ENCODE measurements at regions not wholly inside any gene's neighbourhood (a gene's known extent, or its start where the extent isn't known, plus 50 kb on each side); places are given as distances from the start of the nearest gene placed in this dataset.

DNA sequence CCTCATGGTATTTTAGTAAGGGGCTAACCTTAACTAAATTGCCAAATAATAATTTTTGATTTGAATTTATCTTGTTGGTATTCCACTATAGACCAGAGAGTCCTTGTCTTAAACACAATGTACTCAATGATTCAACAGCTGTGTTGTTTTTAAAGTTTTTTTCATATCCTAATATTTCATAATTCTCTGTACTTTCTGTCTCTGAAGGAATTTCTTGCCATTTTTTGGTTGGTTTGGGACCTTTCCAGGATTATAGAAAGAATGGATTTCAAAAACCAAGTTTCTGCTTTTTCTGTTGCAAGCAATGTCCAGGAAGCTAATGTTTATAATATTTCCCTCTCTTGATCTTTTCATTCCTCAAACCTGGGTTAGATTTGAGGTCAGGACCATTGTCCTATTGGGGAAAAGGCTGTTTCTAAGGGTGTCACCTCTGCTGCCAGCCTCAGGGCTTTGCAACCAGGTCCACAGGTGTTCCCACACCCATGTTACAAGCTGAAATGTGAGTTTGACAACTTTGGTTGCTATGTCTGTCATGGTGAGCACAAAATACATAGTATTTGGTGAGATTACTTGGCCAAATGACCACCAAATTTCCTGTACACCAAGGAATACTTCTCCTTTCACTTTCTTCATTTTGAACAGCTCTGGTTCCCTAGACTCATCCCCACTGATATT lies 363.7 kb upstream of the RGMA start:
- ATAC-seq (replicated peaks): no peak
- no peak overlapping the region for H3K4me3 Mint-ChIP-seq
- H3K27ac Mint-ChIP-seq: no peak overlapping the region
- no peaks in the 10 kb centered on the region for H3K36me3 Mint-ChIP-seq (ENCODE audit: low read depth)
- H3K27me3 Mint-ChIP-seq: peaks cover 12% of the 10 kb centered on the region
- no peaks in the 10 kb centered on the region for H3K9me3 Mint-ChIP-seq
- H3K4me1 Mint-ChIP-seq: no peaks in the 10 kb centered on the region

DNA sequence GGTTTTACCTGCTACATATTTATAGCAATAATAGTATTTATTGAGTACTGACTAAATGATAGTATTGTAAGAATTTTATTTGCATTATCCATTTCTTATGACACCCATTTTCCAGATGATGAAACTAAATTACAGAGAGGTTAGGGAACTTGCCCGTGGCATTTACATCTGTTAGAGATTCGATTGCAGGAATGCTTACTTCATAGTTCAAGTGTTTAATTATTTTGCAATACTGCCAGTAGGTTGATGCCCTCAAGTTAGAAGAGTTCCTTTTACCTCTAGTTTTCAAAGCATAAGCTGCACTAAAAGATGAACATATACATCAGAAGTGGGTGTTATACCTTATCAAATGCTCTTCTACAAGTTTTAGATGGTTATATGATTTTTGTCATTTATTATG lies 362.8 kb upstream of the RGMA start:
- Mint-ChIP-seq H3K4me3 (no peak overlapping the region), H3K27me3 (peaks cover 12% of the 10 kb centered on the region), H3K36me3 (ENCODE audit: low read depth) (no peaks in the 10 kb centered on the region), H3K9me3 (no peaks in the 10 kb centered on the region), H3K27ac (no peak overlapping the region), H3K4me1 (no peaks in the 10 kb centered on the region)
- no peak for ATAC-seq (replicated peaks)

DNA sequence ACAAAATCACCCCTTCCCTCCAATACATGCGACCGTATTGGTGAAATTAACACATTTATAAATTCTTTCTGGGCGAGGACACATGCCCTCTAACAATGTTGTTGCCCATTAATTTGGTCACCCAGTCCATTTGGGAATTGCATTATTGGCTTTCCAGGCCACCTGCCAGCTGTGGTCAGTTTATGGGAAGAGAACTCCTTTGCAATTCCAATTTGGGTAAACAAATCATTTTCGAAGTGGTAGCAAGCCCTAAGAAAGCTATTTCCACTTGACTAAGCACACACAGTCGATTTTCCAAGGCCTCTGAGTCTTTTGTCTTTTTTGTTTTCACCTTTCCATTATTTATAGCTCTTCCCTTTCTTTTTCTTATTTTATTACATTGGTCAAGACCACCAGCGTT lies 362.3 kb upstream of the RGMA start:
- Mint-ChIP-seq H3K4me1 (no peaks in the 10 kb centered on the region), H3K27me3 (peaks cover 8% of the 10 kb centered on the region), H3K36me3 (ENCODE audit: low read depth) (no peaks in the 10 kb centered on the region), H3K9me3 (no peaks in the 10 kb centered on the region), H3K4me3 (no peak overlapping the region), H3K27ac (no peak overlapping the region)
- no peak for ATAC-seq (replicated peaks)

DNA sequence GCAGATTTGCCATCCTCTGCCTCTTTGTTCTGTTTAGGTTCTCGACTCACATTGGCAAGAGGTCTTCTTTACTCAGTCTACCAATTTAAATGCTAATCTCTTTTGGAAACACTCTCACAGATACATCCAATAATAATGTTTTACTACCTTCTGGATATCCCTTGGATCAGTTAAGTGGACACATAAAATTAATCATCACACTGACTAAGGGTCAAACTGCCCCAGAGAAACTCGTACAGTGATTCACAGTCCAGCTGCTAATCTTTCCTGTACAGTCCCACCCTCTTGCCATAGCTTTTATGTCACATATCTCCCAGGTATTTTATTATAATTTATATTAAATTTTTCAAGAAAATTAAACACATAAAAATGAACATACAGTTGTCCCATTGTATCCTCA lies 360.8 kb upstream of the RGMA start:
- ATAC-seq (replicated peaks): no peak
- Mint-ChIP-seq H3K36me3 (ENCODE audit: low read depth) (no peaks in the 10 kb centered on the region), H3K27ac (no peak overlapping the region), H3K4me3 (no peak overlapping the region), H3K27me3 (peaks cover 4% of the 10 kb centered on the region), H3K9me3 (no peaks in the 10 kb centered on the region), H3K4me1 (no peaks in the 10 kb centered on the region)

DNA sequence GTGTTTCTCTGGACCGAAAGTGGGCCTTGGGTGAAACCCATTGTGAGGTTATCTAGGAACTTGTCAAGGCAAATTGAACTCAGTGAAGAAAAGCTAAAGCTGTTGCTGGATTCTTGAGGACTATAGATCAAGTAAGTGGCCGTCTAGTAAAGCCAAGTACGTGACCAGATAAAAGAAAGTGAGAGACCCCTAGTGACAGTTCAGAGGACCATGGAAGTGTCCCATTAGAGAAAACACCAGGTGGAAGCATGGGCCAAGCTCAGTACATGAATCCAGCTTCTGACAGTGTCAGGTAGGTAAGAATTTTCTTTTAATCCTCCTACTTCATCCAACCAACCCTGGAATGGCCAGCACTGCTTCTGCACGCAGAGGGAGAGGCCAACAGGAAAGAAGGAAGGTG lies 349.3 kb upstream of the RGMA start:
- Mint-ChIP-seq H3K27me3 (peaks cover 26% of the 10 kb centered on the region), H3K4me3 (no peak overlapping the region), H3K36me3 (ENCODE audit: low read depth) (no peaks in the 10 kb centered on the region), H3K27ac (no peak overlapping the region), H3K4me1 (no peaks in the 10 kb centered on the region), H3K9me3 (no peaks in the 10 kb centered on the region)
- no peak for ATAC-seq (replicated peaks)

DNA sequence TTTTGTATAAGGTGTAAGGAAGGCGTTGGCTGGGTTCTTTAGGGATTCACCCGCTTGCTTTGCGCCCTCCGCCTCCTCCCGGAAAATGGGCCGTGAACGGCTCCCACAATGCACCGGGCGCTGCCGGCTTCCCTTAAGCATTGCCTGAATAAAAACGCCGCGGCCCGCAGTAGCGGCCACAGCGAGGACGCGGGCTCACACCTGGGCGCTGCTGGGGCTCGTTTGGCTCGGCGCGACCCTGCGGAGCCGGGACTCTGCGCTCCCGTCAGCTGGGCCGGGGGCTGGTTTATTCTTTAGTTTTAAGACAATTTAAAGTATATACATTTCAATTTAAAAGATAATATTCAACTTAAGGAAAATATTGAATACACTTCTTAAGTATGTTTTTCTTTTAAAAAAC lies 343.5 kb upstream of the RGMA start:
- H3K4me1 Mint-ChIP-seq: no peaks in the 10 kb centered on the region
- ATAC-seq (replicated peaks): no peak
- no peak overlapping the region for H3K27ac Mint-ChIP-seq
- H3K36me3 Mint-ChIP-seq (ENCODE audit: low read depth): no peaks in the 10 kb centered on the region
- H3K9me3 Mint-ChIP-seq: no peaks in the 10 kb centered on the region
- H3K27me3 Mint-ChIP-seq: peaks cover 15% of the 10 kb centered on the region
- no peak overlapping the region for H3K4me3 Mint-ChIP-seq

DNA sequence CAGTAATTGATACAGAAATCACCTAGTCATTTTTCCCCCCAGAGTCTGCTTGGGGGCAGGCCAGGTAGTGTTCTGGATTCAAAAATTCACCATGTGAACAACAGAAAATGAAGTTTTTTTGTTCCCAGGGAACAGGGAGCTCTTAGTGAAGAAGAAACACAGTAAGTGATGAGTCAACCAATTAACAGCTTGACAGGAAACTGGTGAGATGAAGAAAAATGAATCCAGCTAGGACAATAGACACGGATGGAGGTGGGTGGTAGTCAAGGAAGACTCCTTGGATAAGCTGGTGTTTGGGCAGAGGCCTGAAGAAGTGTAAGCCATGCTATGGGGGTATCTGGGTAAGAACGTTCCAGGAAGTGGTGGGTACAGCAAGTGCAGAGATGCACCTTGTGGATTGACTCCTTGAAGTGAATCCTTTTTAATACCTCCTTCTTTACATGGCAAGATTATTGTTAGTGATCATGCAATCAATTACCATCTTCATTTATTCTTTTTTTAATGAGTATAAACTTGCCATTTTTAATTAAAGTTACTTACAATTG lies 339.9 kb upstream of the RGMA start:
- Mint-ChIP-seq H3K27me3 (peaks cover 10% of the 10 kb centered on the region), H3K27ac (no peak overlapping the region), H3K4me3 (no peak overlapping the region), H3K9me3 (no peaks in the 10 kb centered on the region), H3K4me1 (no peaks in the 10 kb centered on the region), H3K36me3 (ENCODE audit: low read depth) (no peaks in the 10 kb centered on the region)
- ATAC-seq (replicated peaks): no peak

DNA sequence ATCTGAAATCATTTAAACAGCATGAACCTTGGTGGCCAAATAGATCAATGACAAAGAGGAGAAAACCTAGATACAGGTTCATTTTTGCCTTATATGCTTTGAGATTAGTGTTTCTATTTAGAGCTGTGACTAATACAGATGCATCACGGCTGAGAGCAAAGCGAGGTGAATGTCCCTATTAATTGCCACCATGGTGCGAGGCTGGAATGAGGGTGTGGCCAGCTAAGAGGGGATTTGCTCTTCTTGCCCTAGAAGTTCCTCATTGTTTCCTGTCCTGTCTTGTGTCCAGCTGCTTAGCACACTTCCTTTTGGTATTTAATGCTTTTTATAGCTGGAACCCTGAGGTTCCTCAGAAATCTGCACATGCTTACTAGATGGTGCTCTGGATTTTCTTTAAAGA lies 339.1 kb upstream of the RGMA start:
- H3K4me3 Mint-ChIP-seq: no peak overlapping the region
- H3K27ac Mint-ChIP-seq: no peak overlapping the region
- no peaks in the 10 kb centered on the region for H3K4me1 Mint-ChIP-seq
- H3K27me3 Mint-ChIP-seq: peaks cover 5% of the 10 kb centered on the region
- H3K36me3 Mint-ChIP-seq (ENCODE audit: low read depth): no peaks in the 10 kb centered on the region
- ATAC-seq (replicated peaks): no peak
- H3K9me3 Mint-ChIP-seq: no peaks in the 10 kb centered on the region

DNA sequence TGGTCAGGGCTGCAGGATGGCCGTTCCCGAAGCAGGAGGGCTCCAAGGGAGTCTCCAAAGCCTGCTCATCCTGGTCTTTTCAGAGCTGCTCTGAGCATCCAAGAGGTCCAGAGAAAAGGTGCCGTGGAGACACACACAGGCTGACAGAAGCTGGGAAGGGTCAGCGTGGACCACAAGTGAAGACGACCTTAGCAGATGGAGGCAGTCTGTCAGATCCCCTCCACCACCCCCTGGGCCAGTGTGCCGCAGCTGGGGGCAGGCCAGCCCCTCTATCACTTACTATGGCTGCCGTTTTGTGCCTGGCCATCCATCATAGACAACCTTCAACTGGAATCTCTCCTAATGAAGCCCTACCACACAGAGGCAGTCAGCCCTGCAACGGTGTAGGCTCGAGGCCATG lies 335.1 kb upstream of the RGMA start:
- H3K27ac Mint-ChIP-seq: no peak overlapping the region
- ATAC-seq (replicated peaks): no peak
- H3K4me1 Mint-ChIP-seq: no peaks in the 10 kb centered on the region
- H3K9me3 Mint-ChIP-seq: no peaks in the 10 kb centered on the region
- H3K4me3 Mint-ChIP-seq: no peak overlapping the region
- H3K27me3 Mint-ChIP-seq: peaks cover 8% of the 10 kb centered on the region
- H3K36me3 Mint-ChIP-seq (ENCODE audit: low read depth): no peaks in the 10 kb centered on the region

DNA sequence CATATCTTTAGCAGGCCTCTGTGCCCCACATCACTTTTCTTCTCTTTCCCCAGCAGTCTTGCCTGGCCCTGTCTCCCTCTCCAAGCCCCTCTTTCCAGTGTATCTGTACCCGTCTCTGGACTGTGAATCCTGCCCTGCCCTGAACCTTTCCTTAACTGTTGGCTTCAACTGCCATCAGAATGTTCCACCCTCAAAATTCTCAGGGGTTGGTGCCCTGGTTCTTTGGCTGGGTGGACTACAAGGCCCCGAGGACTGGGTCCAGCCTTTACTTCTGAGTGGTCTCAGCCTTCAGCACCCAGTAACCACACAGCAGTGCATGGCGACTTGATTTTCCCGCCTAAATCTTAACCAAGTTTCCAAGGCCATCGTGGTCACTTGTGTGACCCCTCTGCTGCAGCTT lies 333.5 kb upstream of the RGMA start:
- Mint-ChIP-seq H3K27ac (no peak overlapping the region), H3K4me3 (no peak overlapping the region), H3K9me3 (no peaks in the 10 kb centered on the region), H3K4me1 (no peaks in the 10 kb centered on the region), H3K27me3 (peaks cover 8% of the 10 kb centered on the region), H3K36me3 (ENCODE audit: low read depth) (no peaks in the 10 kb centered on the region)
- ATAC-seq (replicated peaks): no peak

DNA sequence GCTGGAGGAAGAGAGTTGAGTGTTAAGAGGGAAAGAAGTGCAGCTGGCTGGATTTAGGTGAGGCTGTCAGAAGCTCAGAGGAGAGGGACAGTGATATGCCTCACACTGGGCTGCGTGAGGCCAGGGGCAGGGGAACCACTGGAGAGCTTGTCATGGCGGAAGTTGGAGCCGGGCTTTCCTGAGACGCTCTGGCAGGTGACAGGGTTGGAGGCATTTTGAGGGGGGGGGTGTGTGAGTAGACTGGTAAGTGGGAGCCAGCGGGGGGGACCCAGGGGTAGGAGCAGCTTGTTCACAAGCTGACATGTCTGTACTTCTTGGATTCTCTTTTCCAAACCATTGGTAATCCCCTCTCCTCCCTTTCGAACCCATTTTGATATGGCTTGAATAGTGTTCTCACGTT lies 331.5 kb upstream of the RGMA start:
- no peak overlapping the region for H3K27ac Mint-ChIP-seq
- H3K9me3 Mint-ChIP-seq: no peaks in the 10 kb centered on the region
- no peak overlapping the region for H3K4me3 Mint-ChIP-seq
- peaks cover 9% of the 10 kb centered on the region for H3K27me3 Mint-ChIP-seq
- no peaks in the 10 kb centered on the region for H3K36me3 Mint-ChIP-seq (ENCODE audit: low read depth)
- H3K4me1 Mint-ChIP-seq: no peaks in the 10 kb centered on the region
- ATAC-seq (replicated peaks): no peak

DNA sequence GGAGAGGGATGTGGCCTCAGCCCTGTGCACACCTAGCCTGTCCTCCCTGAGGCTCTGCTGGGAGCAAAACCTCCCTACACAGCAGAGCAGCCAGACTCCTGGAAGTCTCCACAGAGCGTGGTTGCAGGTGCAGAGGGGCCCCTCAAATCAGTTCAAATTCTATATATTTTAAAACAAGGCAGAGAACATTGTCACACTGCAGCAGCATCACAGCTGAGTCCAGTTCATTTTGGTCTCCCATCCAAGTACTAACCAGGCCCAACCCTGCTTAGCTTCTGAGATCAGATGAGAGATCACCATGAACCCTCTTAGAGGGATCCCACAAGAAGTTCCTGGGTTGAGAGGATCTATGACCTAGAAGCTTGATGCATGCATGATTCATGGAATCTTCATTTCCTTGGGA lies 331.0 kb upstream of the RGMA start:
- no peaks in the 10 kb centered on the region for H3K4me1 Mint-ChIP-seq
- no peaks in the 10 kb centered on the region for H3K36me3 Mint-ChIP-seq (ENCODE audit: low read depth)
- peaks cover 8% of the 10 kb centered on the region for H3K27me3 Mint-ChIP-seq
- no peak for ATAC-seq (replicated peaks)
- H3K9me3 Mint-ChIP-seq: no peaks in the 10 kb centered on the region
- H3K27ac Mint-ChIP-seq: no peak overlapping the region
- no peak overlapping the region for H3K4me3 Mint-ChIP-seq

DNA sequence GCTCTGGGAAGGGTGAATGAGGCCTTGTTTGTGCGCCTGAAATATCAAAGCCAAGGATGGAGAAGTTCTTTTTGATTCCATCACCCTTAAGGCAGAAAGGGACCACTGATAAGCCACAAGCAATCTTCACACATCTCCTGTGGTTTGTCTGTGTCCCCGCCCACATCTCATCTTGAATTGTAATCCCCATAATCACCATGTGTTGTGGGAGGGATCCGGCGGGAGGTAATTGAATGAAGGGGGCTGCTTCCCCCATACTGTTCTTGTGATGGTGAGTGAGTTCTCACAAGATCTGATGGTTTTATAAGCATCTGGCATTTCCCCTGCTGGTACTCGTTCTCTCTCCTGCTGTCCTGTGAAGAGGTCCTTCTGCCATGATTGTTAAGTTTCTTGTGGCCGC lies 329.6 kb upstream of the RGMA start:
- Mint-ChIP-seq H3K9me3 (no peaks in the 10 kb centered on the region), H3K27me3 (peaks cover 10% of the 10 kb centered on the region), H3K27ac (no peak overlapping the region), H3K36me3 (ENCODE audit: low read depth) (no peaks in the 10 kb centered on the region), H3K4me3 (no peak overlapping the region), H3K4me1 (no peaks in the 10 kb centered on the region)
- ATAC-seq (replicated peaks): no peak

DNA sequence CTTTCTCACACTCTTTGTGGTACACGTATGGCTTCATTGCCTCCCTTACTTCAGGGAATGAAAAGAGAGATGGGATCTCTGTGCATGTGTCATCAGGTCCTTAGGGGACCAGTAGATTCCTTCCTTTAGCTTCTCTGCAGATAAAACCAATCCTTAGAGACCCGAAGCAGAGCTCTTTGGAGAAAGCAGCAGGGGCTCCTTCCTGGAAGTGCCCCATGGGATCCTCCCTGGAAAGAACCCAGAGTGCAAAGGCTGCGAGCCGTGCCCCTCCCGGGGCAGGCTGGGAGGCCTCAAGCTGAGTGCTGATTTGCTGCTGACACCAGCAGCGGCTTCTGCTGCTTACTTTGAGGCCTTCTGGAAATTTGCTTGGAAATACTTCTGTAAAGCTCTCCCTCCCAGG lies 328.6 kb upstream of the RGMA start:
- Mint-ChIP-seq H3K27me3 (peaks cover 10% of the 10 kb centered on the region), H3K36me3 (ENCODE audit: low read depth) (no peaks in the 10 kb centered on the region), H3K9me3 (no peaks in the 10 kb centered on the region), H3K4me1 (no peaks in the 10 kb centered on the region), H3K27ac (no peak overlapping the region), H3K4me3 (no peak overlapping the region)
- no peak for ATAC-seq (replicated peaks)

DNA sequence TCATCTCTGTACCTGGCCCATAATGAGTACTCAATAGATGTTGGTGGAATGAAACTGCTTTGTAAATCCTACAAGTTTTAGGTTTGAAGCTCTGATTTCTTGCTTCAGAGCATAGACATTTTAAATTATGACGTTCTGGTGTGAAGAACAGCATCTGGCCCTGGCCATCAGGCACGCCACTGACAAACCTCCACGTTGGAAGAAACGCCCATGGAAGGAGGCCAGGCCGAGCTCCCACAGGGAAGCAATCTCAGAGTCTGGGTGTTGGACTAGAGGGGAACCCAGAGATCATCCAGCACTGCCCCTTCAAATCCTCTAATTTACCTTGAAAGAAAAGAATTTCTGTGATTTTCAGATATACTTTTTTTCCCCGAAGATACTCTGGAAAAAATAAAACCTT lies 328.1 kb upstream of the RGMA start:
- H3K36me3 Mint-ChIP-seq (ENCODE audit: low read depth): no peaks in the 10 kb centered on the region
- no peak overlapping the region for H3K27ac Mint-ChIP-seq
- no peaks in the 10 kb centered on the region for H3K4me1 Mint-ChIP-seq

DNA sequence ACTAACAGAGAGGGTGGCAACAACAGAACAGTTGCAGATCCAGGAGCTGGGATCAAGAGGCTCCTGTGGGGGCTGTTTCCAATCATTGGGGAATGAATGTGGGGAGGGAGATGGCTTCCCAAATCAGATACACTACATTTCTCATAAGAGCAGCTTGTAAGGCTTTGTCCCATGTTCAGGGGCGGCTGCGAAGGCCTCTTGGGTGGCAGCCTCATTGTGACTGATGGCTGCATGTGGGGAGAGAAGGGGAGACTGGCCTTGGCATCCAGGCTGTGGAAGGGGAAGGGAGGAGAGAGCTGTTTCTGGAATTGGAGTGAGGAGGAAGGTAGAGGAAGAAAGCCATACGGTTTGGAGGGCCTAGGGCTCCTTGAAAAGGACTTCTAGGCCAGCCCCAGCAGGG lies 326.6 kb upstream of the RGMA start:
- H3K36me3 Mint-ChIP-seq (ENCODE audit: low read depth): no peaks in the 10 kb centered on the region
- no peak overlapping the region for H3K4me3 Mint-ChIP-seq
- no peak for ATAC-seq (replicated peaks)
- H3K27me3 Mint-ChIP-seq: peaks cover 10% of the 10 kb centered on the region
- no peaks in the 10 kb centered on the region for H3K4me1 Mint-ChIP-seq
- no peak overlapping the region for H3K27ac Mint-ChIP-seq
- H3K9me3 Mint-ChIP-seq: no peaks in the 10 kb centered on the region

More for the DNA sequence above, 328.1 kb upstream of the RGMA start:
- Mint-ChIP-seq H3K4me3 (no peak overlapping the region), H3K9me3 (no peaks in the 10 kb centered on the region), H3K27me3 (peaks cover 10% of the 10 kb centered on the region)
- ATAC-seq (replicated peaks): no peak
